ENCODE measurements at regions not wholly inside any gene's neighbourhood (a gene's known extent, or its start where the extent isn't known, plus 50 kb on each side); places are given as distances from the start of the nearest gene placed in this dataset.
"Not testable (repeated sequence)": the region's sequence is repeated elsewhere in the genome, so short reads cannot be mapped to it uniquely, and the experiment has no call there.

- no peak for TF ChIP-seq CTCF (IDR thresholded peaks at IDR 0.05; ENCODE audit: low read length)
- no peak for TF ChIP-seq EZH2phosphoT487 (IDR thresholded peaks at IDR 0.05; ENCODE audit: low read length)
- no peak for TF ChIP-seq EZH2 (optimal IDR thresholded peaks at IDR 0.05; ENCODE audit: low read depth, low read length)
- no peak for DNase-seq
- no peaks in the 10 kb centered on the region for H3K9me3 ChIP-seq (replicated peaks; ENCODE audit: insufficient read depth, low read length)
- no peak overlapping the region for H3K4me3 ChIP-seq (ENCODE audit: low read length)
- no peaks in the 10 kb centered on the region for H3K4me1 ChIP-seq (ENCODE audit: low read length)
- H4K20me1 ChIP-seq (ENCODE audit: insufficient read depth, low read length) = no peaks in the 10 kb centered on the region
- H3K36me3 ChIP-seq (replicated peaks; ENCODE audit: insufficient read depth, low read length) = no peaks in the 10 kb centered on the region
- H3K79me2 ChIP-seq (ENCODE audit: low read length) = no peaks in the 10 kb centered on the region
- no peaks in the 10 kb centered on the region for H3K27me3 ChIP-seq (replicated peaks; ENCODE audit: insufficient read depth, low read length)
- no peak overlapping the region for H3K4me2 ChIP-seq (ENCODE audit: low read depth, low read length)
- H3K9me2 ChIP-seq (replicated peaks; ENCODE audit: insufficient read depth, low read length) = no peaks in the 10 kb centered on the region
- no peaks in the 10 kb centered on the region for H3F3A ChIP-seq (ENCODE audit: insufficient read depth, low read length)
- no peak overlapping the region for H2AFZ ChIP-seq (ENCODE audit: low read length)
- no peak overlapping the region for H3K9ac ChIP-seq (ENCODE audit: low read length)
- no peak overlapping the region for H3K27ac ChIP-seq (ENCODE audit: low read length)
Observed at GRCh38 chr4:189547559-189547958, 393.1 kb upstream of the FRG1 start.

GRCh38 chr4:189548484-189549125, 392.1 kb upstream of the FRG1 start:
- Histone ChIP-seq H3K4me3 (ENCODE audit: low read length) (no peak overlapping the region), H2AFZ (ENCODE audit: low read length) (no peak overlapping the region), H3F3A (ENCODE audit: insufficient read depth, low read length) (no peaks in the 10 kb centered on the region), H3K79me2 (ENCODE audit: low read length) (no peaks in the 10 kb centered on the region), H3K27me3 (replicated peaks; ENCODE audit: insufficient read depth, low read length) (no peaks in the 10 kb centered on the region), H3K36me3 (replicated peaks; ENCODE audit: insufficient read depth, low read length) (no peaks in the 10 kb centered on the region), H3K27ac (ENCODE audit: low read length) (no peak overlapping the region), H3K9me2 (replicated peaks; ENCODE audit: insufficient read depth, low read length) (no peaks in the 10 kb centered on the region), H3K4me2 (ENCODE audit: low read depth, low read length) (no peak overlapping the region), H3K4me1 (ENCODE audit: low read length) (no peaks in the 10 kb centered on the region), H4K20me1 (ENCODE audit: insufficient read depth, low read length) (no peaks in the 10 kb centered on the region), H3K9me3 (replicated peaks; ENCODE audit: insufficient read depth, low read length) (no peaks in the 10 kb centered on the region), H3K9ac (ENCODE audit: low read length) (no peak overlapping the region)
- no peak for TF ChIP-seq CTCF (IDR thresholded peaks at IDR 0.05; ENCODE audit: low read length)
- no peak for TF ChIP-seq EZH2 (optimal IDR thresholded peaks at IDR 0.05; ENCODE audit: low read depth, low read length)
- no peak for TF ChIP-seq EZH2phosphoT487 (IDR thresholded peaks at IDR 0.05; ENCODE audit: low read length)
- DNase-seq = no peak

- not testable (repeated sequence) for H3F3A ChIP-seq (ENCODE audit: insufficient read depth, low read length); H3K4me1 ChIP-seq (ENCODE audit: low read length); H3K27me3 ChIP-seq (replicated peaks; ENCODE audit: insufficient read depth, low read length); H3K9me3 ChIP-seq (replicated peaks; ENCODE audit: insufficient read depth, low read length); H3K9me2 ChIP-seq (replicated peaks; ENCODE audit: insufficient read depth, low read length); DNase-seq; H3K27ac ChIP-seq (ENCODE audit: low read length); H3K4me3 ChIP-seq (ENCODE audit: low read length); H3K79me2 ChIP-seq (ENCODE audit: low read length); H3K9ac ChIP-seq (ENCODE audit: low read length); H3K36me3 ChIP-seq (replicated peaks; ENCODE audit: insufficient read depth, low read length); H4K20me1 ChIP-seq (ENCODE audit: insufficient read depth, low read length); H2AFZ ChIP-seq (ENCODE audit: low read length); H3K4me2 ChIP-seq (ENCODE audit: low read depth, low read length)
Observed at GRCh38 chr4:189551931-189552670, 388.6 kb upstream of the FRG1 start.

- not testable (repeated sequence) for H3K4me2 ChIP-seq (ENCODE audit: low read depth, low read length); H3K9me2 ChIP-seq (replicated peaks; ENCODE audit: insufficient read depth, low read length); H3K9ac ChIP-seq (ENCODE audit: low read length); DNase-seq; H3K79me2 ChIP-seq (ENCODE audit: low read length); H3K27ac ChIP-seq (ENCODE audit: low read length); H3K4me1 ChIP-seq (ENCODE audit: low read length); H3K4me3 ChIP-seq (ENCODE audit: low read length); H3K27me3 ChIP-seq (replicated peaks; ENCODE audit: insufficient read depth, low read length); H3F3A ChIP-seq (ENCODE audit: insufficient read depth, low read length); H3K9me3 ChIP-seq (replicated peaks; ENCODE audit: insufficient read depth, low read length); H3K36me3 ChIP-seq (replicated peaks; ENCODE audit: insufficient read depth, low read length); H4K20me1 ChIP-seq (ENCODE audit: insufficient read depth, low read length); H2AFZ ChIP-seq (ENCODE audit: low read length)
Observed at GRCh38 chr4:189560605-189561004, 380.1 kb upstream of the FRG1 start.

- not testable (repeated sequence) for H3K9me3 ChIP-seq (replicated peaks; ENCODE audit: insufficient read depth, low read length); H3K4me1 ChIP-seq (ENCODE audit: low read length); H4K20me1 ChIP-seq (ENCODE audit: insufficient read depth, low read length); H3K36me3 ChIP-seq (replicated peaks; ENCODE audit: insufficient read depth, low read length); H3K27me3 ChIP-seq (replicated peaks; ENCODE audit: insufficient read depth, low read length); H3K4me2 ChIP-seq (ENCODE audit: low read depth, low read length); H3K79me2 ChIP-seq (ENCODE audit: low read length); H3F3A ChIP-seq (ENCODE audit: insufficient read depth, low read length); H3K9ac ChIP-seq (ENCODE audit: low read length); DNase-seq; H3K27ac ChIP-seq (ENCODE audit: low read length); H3K9me2 ChIP-seq (replicated peaks; ENCODE audit: insufficient read depth, low read length); H2AFZ ChIP-seq (ENCODE audit: low read length); H3K4me3 ChIP-seq (ENCODE audit: low read length)
Observed at GRCh38 chr4:189563751-189564150, 376.9 kb upstream of the FRG1 start.

GRCh38 chr4:189566271-189566670, 374.4 kb upstream of the FRG1 start:
- not testable (repeated sequence) for H3K4me2 ChIP-seq (ENCODE audit: low read depth, low read length); DNase-seq; H3K9me2 ChIP-seq (replicated peaks; ENCODE audit: insufficient read depth, low read length); H3K27ac ChIP-seq (ENCODE audit: low read length); H3K79me2 ChIP-seq (ENCODE audit: low read length); H3K9ac ChIP-seq (ENCODE audit: low read length); H3K9me3 ChIP-seq (replicated peaks; ENCODE audit: insufficient read depth, low read length); H4K20me1 ChIP-seq (ENCODE audit: insufficient read depth, low read length); H2AFZ ChIP-seq (ENCODE audit: low read length); H3K27me3 ChIP-seq (replicated peaks; ENCODE audit: insufficient read depth, low read length); H3K36me3 ChIP-seq (replicated peaks; ENCODE audit: insufficient read depth, low read length); H3K4me1 ChIP-seq (ENCODE audit: low read length); H3F3A ChIP-seq (ENCODE audit: insufficient read depth, low read length); H3K4me3 ChIP-seq (ENCODE audit: low read length)
